ENCODE measurements at regions not wholly inside any gene's neighbourhood (a gene's known extent, or its start where the extent isn't known, plus 50 kb on each side); places are given as distances from the start of the nearest gene placed in this dataset.

- no peak for TF ChIP-seq CTCF (IDR thresholded peaks at IDR 0.05)
- TF ChIP-seq EZH2 (IDR thresholded peaks at IDR 0.05; ENCODE audit: borderline replicate concordance, insufficient read depth, low read depth, low read length, poor library complexity, severe bottlenecking), result no peak
Observed at GRCh38 chr15:35993196-35993595, 447.2 kb upstream of the DPH6 start.
